Mesothelial cell of epicardium (in vitro differentiated cells): ENCODE measurements at regions not wholly inside any gene's neighbourhood (a gene's known extent, or its start where the extent isn't known, plus 50 kb on each side); places are given as distances from the start of the nearest gene placed in this dataset.

Experiments used
- DNase-seq, 2 experiments: peaks; one replicate each; pipeline ENCODE4 v3.0.0; 2021; ENCODE audit warnings: low spot score in 2 of 2; ENCODE audit not compliant: unreplicated experiment in 2 of 2
- H3K27ac Mint-ChIP-seq: 2 replicates; pipeline ENCODE4 v1.8.0; 2021; ENCODE audit warnings: mixed read lengths
- H3K27me3 Mint-ChIP-seq: 2 replicates; pipeline ENCODE4 v1.8.0; 2021; ENCODE audit warnings: low read depth, mixed read lengths
- H3K36me3 Mint-ChIP-seq: 2 replicates; pipeline ENCODE4 v1.8.0; 2021; ENCODE audit warnings: mixed read lengths
- H3K4me1 Mint-ChIP-seq: 2 replicates; pipeline ENCODE4 v1.8.0; 2021; ENCODE audit warnings: mixed read lengths
- H3K4me3 Mint-ChIP-seq: 2 replicates; pipeline ENCODE4 v1.8.0; 2021; ENCODE audit warnings: mild to moderate bottlenecking, moderate library complexity, mixed read lengths
- H3K9me3 Mint-ChIP-seq: 2 replicates; pipeline ENCODE4 v1.8.0; 2021; ENCODE audit warnings: mixed read lengths
- TF ChIP-seq, protein P1 (sequence below): fragments of 200-600 bp; sonication (generic); IDR thresholded peaks from one replicate; pipeline ENCODE4 v1.5.0; 2021; ENCODE audit warnings: antibody characterized with exemption; ENCODE audit not compliant: unreplicated experiment

DNA sequence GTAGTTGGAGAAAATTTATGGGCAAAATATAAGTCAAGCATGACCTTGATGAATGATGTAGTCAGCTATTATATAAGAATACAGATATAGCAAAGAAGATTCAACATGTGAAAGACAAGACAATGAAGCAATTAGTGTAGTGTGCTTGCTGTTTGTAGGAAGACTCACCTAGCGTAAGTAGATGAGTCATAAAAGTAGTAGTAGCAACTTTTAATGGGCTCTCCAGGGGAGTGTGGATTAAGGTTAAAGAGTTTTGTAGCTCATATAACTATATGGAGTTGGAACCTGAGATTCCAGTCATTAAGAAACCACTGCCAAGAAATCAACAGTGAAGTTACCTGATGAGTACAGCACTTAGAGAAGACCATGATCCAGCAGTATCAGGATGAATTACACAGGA is 444.7 kb upstream of the CNTN3 start:
- no peak for DNase-seq
- Mint-ChIP-seq H3K4me1 (no peaks in the 10 kb centered on the region), H3K27ac (no peak overlapping the region), H3K27me3 (peaks cover 10% of the 10 kb centered on the region), H3K9me3 (peaks cover 13% of the 10 kb centered on the region), H3K4me3 (no peak overlapping the region), H3K36me3 (no peaks in the 10 kb centered on the region)
- TF ChIP-seq, protein P1, sequence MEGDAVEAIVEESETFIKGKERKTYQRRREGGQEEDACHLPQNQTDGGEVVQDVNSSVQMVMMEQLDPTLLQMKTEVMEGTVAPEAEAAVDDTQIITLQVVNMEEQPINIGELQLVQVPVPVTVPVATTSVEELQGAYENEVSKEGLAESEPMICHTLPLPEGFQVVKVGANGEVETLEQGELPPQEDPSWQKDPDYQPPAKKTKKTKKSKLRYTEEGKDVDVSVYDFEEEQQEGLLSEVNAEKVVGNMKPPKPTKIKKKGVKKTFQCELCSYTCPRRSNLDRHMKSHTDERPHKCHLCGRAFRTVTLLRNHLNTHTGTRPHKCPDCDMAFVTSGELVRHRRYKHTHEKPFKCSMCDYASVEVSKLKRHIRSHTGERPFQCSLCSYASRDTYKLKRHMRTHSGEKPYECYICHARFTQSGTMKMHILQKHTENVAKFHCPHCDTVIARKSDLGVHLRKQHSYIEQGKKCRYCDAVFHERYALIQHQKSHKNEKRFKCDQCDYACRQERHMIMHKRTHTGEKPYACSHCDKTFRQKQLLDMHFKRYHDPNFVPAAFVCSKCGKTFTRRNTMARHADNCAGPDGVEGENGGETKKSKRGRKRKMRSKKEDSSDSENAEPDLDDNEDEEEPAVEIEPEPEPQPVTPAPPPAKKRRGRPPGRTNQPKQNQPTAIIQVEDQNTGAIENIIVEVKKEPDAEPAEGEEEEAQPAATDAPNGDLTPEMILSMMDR: no peak

DNA sequence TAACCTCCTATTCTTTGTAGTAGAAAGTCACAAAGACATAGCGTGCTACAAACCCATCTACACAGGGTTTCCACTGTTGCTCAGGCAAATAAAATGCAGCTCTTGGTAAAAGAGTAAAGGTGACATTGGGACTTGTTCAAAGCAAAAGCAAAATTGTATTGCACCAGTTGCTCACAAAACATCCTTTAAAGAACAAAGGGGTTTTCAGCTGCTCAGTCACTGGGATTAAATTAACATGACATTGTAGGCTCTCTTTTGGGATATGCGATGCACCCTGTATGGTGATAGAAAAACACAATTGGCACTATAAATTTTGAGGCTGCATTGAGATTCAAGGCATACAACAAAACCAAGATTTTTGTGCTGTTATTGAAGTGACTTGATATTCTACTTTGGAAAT is 447.3 kb upstream of the CNTN3 start:
- Mint-ChIP-seq H3K4me3 (no peak overlapping the region), H3K27me3 (peaks cover 1% of the 10 kb centered on the region), H3K27ac (no peak overlapping the region), H3K36me3 (no peaks in the 10 kb centered on the region), H3K4me1 (no peaks in the 10 kb centered on the region), H3K9me3 (peaks cover 35% of the 10 kb centered on the region)
- DNase-seq: no peak
- TF ChIP-seq, protein P1: no peak

- Mint-ChIP-seq H3K36me3 (no peaks in the 10 kb centered on the region), H3K27ac (no peak overlapping the region), H3K27me3 (peaks cover 2% of the 10 kb centered on the region), H3K4me1 (no peaks in the 10 kb centered on the region), H3K9me3 (peaks cover 3% of the 10 kb centered on the region), H3K4me3 (no peak overlapping the region)
- DNase-seq: no peak
- TF ChIP-seq, protein P1: no peak
These were observed 460.7 kb upstream of the CNTN3 start for GRCh38 chr3:75075158-75075557.

DNA sequence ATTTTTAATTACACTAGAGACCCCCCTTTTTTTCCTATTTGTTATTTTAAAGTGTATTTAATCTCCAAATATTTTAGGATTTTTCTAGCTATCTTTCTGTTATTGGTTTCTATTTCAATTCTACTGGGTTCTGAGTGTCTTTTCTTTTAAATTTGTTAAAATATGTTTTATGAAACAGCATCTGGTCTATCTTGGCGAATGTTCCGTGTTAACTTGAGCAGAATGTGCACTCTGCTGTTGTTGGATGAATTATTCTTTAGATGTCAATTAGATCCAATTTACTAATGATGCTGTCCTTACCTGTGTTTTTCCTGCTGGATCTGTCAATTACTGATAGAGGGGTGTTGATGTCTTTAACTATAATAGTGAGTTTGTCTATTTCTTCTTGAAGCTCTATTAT is 462.0 kb upstream of the CNTN3 start:
- Mint-ChIP-seq H3K9me3 (peaks cover 3% of the 10 kb centered on the region), H3K36me3 (no peaks in the 10 kb centered on the region), H3K27me3 (peaks cover 6% of the 10 kb centered on the region), H3K4me1 (no peaks in the 10 kb centered on the region), H3K4me3 (no peak overlapping the region), H3K27ac (no peak overlapping the region)
- no peak for DNase-seq
- TF ChIP-seq, protein P1: no peak

GRCh38 chr3:75078290-75078689 is 463.8 kb upstream of the CNTN3 start:
- H3K9me3 Mint-ChIP-seq: peaks cover 3% of the 10 kb centered on the region
- H3K36me3 Mint-ChIP-seq: no peaks in the 10 kb centered on the region
- no peaks in the 10 kb centered on the region for H3K4me1 Mint-ChIP-seq
- DNase-seq: no peak
- no peak overlapping the region for H3K27ac Mint-ChIP-seq
- no peak overlapping the region for H3K4me3 Mint-ChIP-seq
- TF ChIP-seq, protein P1: no peak
- H3K27me3 Mint-ChIP-seq: peaks cover 6% of the 10 kb centered on the region

- no peaks in the 10 kb centered on the region for H3K4me1 Mint-ChIP-seq
- TF ChIP-seq, protein P1: no peak
- no peak for DNase-seq
- H3K9me3 Mint-ChIP-seq: peaks cover 3% of the 10 kb centered on the region
- H3K27me3 Mint-ChIP-seq: peaks cover 11% of the 10 kb centered on the region
- H3K4me3 Mint-ChIP-seq: no peak overlapping the region
- H3K27ac Mint-ChIP-seq: no peak overlapping the region
- H3K36me3 Mint-ChIP-seq: no peaks in the 10 kb centered on the region
These were observed 468.4 kb upstream of the CNTN3 start for GRCh38 chr3:75082845-75083244.
